ENCODE measurements at regions not wholly inside any gene's neighbourhood (a gene's known extent, or its start where the extent isn't known, plus 50 kb on each side); places are given as distances from the start of the nearest gene placed in this dataset.

DNA sequence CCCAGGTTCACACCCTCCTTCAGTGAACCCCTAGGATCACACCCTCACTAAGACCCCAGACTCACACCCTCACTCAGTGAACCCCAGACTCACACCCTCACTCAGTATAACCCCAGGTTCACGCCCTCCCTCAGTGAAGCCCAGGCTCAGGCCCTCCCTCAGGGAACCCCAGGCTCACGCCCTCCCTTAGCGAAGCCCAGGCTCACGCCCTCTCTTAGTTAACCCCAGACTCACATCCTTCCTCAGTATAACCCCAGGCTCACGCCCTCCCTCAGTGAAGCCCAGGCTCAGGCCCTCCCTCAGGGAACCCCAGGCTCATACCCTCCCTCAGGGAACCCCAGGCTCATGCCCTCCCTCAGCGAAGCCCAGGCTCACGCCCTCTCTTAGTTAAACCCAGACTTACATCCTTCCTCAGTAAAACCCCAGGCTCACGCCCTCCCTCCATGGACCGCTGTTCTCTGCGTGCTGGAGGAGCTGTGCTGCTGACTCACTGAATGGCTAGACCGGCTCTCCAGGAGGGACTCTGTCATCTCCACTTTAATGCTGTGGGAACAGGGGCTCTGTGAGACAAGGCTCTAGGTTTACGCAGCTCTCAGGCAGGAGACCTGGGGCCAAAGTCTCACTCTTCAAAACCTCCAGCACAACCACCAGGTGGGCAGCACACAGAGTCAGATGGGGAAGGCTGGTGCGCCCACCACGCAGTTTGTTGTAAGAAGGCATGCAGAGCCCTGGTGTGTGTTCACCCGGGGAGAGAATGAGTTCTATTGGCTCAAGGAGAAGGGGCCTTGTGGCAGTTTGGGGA, 506.9 kb upstream of the MYT1L start (continued):
- TF ChIP-seq RBBP5 (conservative IDR thresholded peaks at IDR 0.05), result no peak

DNA sequence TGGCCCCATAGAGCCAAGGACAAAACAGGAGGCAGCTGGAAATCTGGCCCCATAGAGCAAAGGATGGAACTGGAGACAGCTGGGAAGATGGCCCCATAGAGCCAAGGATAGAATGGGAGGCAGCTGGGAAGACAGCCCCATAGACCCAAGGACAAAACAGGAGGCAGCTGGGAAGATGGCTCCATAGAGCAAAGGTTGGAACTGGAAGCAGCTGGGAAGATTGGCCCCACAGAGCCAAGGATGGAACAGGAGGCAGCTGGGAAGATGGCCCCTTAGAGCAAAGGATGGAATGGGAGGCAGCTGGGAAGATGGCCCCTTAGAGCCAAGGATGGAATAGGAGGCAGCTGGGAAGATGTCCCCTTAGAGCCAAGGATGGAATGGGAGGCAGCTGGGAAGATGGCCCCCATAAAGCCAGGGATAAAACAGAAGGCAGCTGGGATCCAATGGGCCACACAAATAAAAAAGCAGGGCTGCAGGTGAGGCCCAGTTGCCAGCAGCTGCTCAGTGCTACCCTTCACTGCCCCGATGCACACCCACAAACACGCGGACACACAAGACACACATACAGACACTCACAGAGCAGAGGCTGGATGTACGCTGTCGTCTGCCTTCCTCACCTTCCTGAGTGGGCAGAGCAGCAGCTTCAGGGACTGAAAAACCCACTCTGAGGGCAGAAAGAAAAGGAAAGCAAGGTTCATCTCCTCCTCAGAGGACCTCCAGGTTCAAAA, 505.4 kb upstream of the MYT1L start:
- Histone ChIP-seq H3K36me3 (ENCODE audit: control insufficient read depth in 2 of 2, insufficient read depth in 2 of 2, low read length in 1 of 2) (no peaks in the 10 kb centered on the region), H3K9me3 (replicated peaks; ENCODE audit: control insufficient read depth, insufficient read depth, low read length) (no peaks in the 10 kb centered on the region), H3K4me1 (ENCODE audit: control insufficient read depth, insufficient read depth, low read length) (no peaks in the 10 kb centered on the region), H3K9ac (ENCODE audit: control insufficient read depth, insufficient read depth, low read length) (no peak overlapping the region), H3K27me3 (replicated peaks in 1 of 2; ENCODE audit: control insufficient read depth in 2 of 2, insufficient read depth in 2 of 2, low read length in 1 of 2) (no peaks in the 10 kb centered on the region; a peak in 2 of 4 replicates), H4K20me1 (ENCODE audit: control insufficient read depth, insufficient read depth) (no peaks in the 10 kb centered on the region; the same call in 1 of the 2 replicates), H3K4me2 (ENCODE audit: control insufficient read depth, insufficient read depth) (no peak overlapping the region), H3K79me2 (ENCODE audit: control insufficient read depth, insufficient read depth, low read length) (no peaks in the 10 kb centered on the region), H3K27ac (ENCODE audit: control insufficient read depth, insufficient read depth) (no peak overlapping the region), H2AFZ (ENCODE audit: control insufficient read depth, low read depth, low read length) (no peak overlapping the region), H3K4me3 (no peak overlapping the region)
- WGBS (ENCODE audit: insufficient coverage, insufficient replicate concordance, low lambda C conversion rate, missing lambda C conversion rate), result 39% methylated on average over 5 of the region's 5 CpGs
- ATAC-seq (no peak), FAIRE-seq (no peak), DNase-seq (ENCODE audit: low read depth, low spot score) (no peak)
- TF ChIP-seq HDGF (IDR thresholded peaks at IDR 0.05) (no peak), RB1 (IDR thresholded peaks at IDR 0.05; ENCODE audit: borderline replicate concordance) (no peak), RELA (IDR thresholded peaks at IDR 0.05; ENCODE audit: borderline replicate concordance, partially characterized antibody) (no peak), RAD21 (IDR thresholded peaks at IDR 0.05; ENCODE audit: insufficient read depth, low read depth, low read length) (no peak), CBFB (IDR thresholded peaks at IDR 0.05; ENCODE audit: low read depth) (no peak), FOS (IDR thresholded peaks at IDR 0.05; ENCODE audit: borderline replicate concordance, extremely low read depth, insufficient read length) (no peak), IRF5 (IDR thresholded peaks at IDR 0.05; ENCODE audit: borderline replicate concordance) (no peak), SPI1 (IDR thresholded peaks at IDR 0.05; ENCODE audit: borderline replicate concordance, insufficient read depth, low read depth, low read length) (no peak), POU2F2 (IDR thresholded peaks at IDR 0.05; ENCODE audit: borderline replicate concordance, low read depth, low read length) (no peak)
- TF ChIP-seq, protein P1, sequence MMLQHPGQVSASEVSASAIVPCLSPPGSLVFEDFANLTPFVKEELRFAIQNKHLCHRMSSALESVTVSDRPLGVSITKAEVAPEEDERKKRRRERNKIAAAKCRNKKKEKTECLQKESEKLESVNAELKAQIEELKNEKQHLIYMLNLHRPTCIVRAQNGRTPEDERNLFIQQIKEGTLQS (IDR thresholded peaks at IDR 0.05; ENCODE audit: borderline replicate concordance, extremely low read depth, low read depth, low read length), result no peak
- intact Hi-C loops (cut with micrococcal nuclease; ENCODE audit: unreplicated experiment) (no loop called here), in situ Hi-C loops (cut with MboI) (no loop called here)
- BruUV-seq (replicated peaks), result no TSS peak
- ChIA-PET RAD21 (ENCODE audit: unreplicated experiment) (no interaction called here), POLR2A (no interaction called here), CTCF (no interaction called here), SMC1A (ENCODE audit: uncharacterized antibody, unreplicated experiment) (no interaction called here)

Measured in GM12878 (cell line).